Frontal cortex (tissue), 3 donors: ENCODE measurements at regions not wholly inside any gene's neighbourhood (a gene's known extent, or its start where the extent isn't known, plus 50 kb on each side); places are given as distances from the start of the nearest gene placed in this dataset.

Source experiments
- DNase-seq, 2 donors: peaks; one replicate each; pipeline ENCODE4 v3.0.0; 2012; ENCODE audit warnings: low spot score in 2 of 2
- FAIRE-seq: peaks from 2 replicates; lab custom pipeline; 2012; peaks lifted over from hg19 to GRCh38; lab: Jason Lieb, UNC
- donor health status: control.
- donor health status: control.
- donor health status: control.

DNA sequence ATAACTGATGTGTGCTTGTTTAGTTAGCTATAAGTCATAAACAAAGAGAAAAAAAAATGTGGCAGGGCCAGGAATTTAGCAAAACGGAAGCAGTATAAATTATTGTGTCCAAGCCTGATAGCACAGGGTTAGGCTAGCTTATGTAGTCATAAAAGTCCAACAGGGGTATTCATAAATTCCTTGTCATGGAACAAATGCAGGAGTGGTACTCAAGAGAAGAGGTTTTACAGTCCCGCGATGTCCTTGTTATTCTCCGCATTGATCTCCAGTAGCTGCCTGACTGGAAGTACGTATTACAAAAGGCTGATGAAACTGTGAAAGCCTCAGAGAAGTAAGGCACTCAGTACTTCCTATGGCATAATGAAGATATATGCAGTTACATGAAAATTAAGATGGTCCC lies 336.9 kb upstream of the TRAM1L1 start:
- FAIRE-seq (no peak), DNase-seq (no peak)

DNA sequence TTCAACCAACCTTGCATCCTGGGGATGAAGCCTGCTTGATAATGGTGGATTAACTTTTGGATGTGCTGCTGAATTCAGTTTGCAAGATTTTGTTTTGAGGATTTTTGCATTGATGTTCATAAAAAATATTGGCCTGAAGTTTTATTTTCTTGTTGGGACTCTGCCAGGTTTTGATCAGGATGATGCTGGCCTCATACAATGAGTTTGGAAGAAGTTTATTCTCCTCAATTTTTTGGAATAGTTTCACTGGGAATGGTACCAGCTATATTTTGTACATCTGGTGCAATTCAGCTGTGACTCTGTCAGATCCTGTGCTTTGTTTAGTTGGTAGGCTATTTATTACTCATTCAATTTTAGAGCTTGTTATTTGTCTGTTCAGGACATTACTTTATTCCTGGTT lies 340.3 kb upstream of the TRAM1L1 start:
- FAIRE-seq: no peak
- DNase-seq: no peak

DNA sequence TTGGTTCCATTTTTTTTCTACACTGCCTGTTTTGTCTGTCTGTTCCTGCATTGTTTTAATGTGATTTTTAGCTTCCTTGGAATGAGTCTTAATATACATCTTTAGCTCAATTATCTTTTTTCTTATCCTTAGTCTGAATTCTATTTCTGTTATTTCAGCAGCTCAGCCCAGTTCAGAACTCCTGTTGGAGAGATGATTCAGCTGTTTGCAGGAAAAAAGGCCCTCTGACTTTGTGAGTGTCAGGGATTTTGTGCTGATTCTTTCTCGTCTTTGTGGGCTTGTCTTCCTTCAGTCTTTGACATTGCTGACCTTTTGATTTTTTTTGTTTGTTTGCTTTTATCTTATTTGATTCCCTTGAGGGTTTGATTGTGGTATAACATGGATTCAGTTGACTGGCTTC lies 343.2 kb upstream of the TRAM1L1 start:
- FAIRE-seq (no peak), DNase-seq (no peak)

GRCh38 chr4:117429061-117429460 lies 343.7 kb upstream of the TRAM1L1 start:
- FAIRE-seq (no peak), DNase-seq (no peak)

- DNase-seq (no peak), FAIRE-seq (no peak)
Observed at GRCh38 chr4:117429506-117429905, 344.1 kb upstream of the TRAM1L1 start.

DNA sequence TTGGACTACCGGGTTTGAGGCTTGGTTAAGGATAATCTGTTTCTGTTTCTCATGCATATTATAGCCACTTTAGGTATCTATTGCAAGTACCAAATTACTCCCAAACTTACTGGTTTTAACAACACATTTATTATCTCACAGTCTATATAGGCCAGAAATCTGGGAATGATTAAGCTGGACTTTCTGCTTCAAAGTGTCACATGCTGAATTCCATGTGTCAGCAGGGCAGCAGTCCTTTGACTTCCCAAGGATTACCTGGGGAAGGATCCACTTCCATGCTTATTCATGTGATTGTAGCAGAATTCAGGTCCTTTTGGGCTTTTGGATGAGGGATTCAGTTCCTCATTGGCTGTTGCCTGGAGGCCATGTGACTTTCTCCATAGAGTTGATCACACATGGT lies 349.0 kb upstream of the TRAM1L1 start:
- DNase-seq (no peak), FAIRE-seq (no peak)

- no peak for FAIRE-seq
- DNase-seq: no peak
Observed at GRCh38 chr4:117447925-117448324, 362.5 kb upstream of the TRAM1L1 start.

DNA sequence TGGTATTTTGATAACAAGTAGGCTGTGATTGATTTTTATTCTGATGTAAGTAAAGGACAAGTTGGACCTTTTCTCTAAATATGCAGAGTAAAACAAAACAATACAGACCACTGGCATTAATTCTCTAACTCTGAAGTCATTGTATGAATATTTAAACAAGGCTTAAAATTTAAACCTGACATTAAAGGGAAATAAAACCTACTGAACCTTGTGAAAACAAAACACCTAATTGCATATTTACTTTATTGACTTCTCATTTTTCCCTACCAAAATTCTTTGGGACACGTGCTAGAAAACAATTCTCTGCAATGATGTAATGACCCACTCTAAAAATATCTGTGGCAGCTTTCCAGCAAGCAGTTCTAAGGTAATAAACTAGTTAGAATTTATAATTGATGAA lies 369.7 kb upstream of the TRAM1L1 start:
- no peak for DNase-seq
- no peak for FAIRE-seq

DNA sequence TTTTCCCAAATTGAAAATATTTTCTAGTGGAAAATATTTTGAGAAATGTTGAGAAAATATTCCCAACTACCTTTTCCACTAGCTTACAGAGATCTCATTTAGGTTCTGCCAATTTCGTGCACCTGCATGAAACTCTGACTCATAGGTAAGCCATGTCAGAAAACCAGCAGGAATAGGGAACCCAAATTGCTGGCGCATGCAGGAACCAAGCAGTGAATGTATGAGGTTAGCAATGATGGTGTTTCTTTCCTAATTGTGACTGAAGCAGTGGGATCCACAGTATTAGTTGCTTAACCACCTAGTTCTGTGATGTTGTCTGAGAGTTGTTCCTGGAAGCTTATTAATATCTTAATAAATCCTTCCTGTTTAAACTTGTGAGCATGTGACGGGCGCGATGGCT lies 381.0 kb upstream of the TRAM1L1 start:
- DNase-seq (no peak), FAIRE-seq (no peak)

GRCh38 chr4:117467404-117467803 lies 382.0 kb upstream of the TRAM1L1 start:
- FAIRE-seq (no peak), DNase-seq (no peak)

DNA sequence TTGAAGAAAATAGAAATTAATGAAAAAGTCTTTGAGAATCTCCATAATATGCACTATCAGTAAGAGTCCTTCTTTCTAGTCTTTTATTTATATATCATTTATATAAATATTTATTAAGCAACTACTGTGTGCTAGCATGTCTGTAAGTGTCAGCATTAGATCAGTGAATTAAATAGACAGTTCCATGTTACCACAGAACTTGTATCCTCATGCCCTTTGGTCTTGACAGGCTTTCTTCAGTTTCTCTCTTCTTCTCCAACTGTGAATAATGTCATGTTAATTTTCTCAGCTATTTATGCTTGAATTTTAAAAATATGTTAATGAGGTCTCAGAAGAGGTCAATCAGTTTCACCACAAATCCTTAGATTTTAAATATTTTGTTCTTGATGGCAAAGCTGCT lies 389.6 kb upstream of the TRAM1L1 start:
- FAIRE-seq (no peak), DNase-seq (no peak)

DNA sequence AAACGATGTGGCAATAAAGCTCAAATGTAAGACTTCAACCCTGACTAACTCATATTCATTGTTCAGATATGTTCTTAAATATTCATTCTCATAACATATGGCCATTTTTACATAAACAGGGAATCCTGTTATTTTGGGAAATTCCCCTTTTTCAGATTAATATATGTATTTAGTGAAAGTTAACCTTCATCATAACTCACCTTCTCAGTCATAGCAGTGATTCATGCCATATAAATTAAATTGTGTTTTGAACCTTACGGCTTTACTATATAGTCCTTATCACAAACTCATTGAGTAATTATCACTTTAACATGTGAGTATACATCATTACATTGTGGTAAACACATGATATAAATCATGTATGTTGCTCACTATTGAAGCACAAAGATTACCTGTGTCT lies 392.5 kb upstream of the TRAM1L1 start:
- FAIRE-seq: no peak

GRCh38 chr4:117478702-117479101 lies 393.3 kb upstream of the TRAM1L1 start:
- DNase-seq (no peak), FAIRE-seq (no peak)

More for the DNA sequence above, 392.5 kb upstream of the TRAM1L1 start:
- DNase-seq: no peak

- no peak for FAIRE-seq
- no peak for DNase-seq
Observed at GRCh38 chr4:117479673-117480072, 394.3 kb upstream of the TRAM1L1 start.

DNA sequence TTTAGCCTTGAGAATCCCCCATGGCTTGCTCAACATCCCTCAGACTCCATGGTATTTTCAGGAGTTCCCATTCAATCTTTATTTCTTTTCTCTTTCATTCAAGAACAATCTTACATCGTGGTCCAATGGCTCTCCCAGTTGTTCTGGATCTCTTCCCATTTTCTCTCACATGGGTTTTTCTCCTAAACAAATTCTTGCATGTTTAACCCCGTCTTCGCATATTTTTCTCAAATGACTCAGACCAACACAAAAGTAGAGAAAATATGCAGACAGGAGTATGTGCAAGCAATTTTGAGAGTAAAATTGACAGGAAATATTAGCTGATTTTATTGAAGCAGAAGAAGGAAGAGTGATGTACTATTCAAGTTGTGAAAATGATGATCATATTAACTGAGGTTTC lies 396.4 kb upstream of the TRAM1L1 start:
- DNase-seq (no peak), FAIRE-seq (no peak)

GRCh38 chr4:117488692-117489091 lies 403.3 kb upstream of the TRAM1L1 start:
- FAIRE-seq: no peak
- no peak for DNase-seq

DNA sequence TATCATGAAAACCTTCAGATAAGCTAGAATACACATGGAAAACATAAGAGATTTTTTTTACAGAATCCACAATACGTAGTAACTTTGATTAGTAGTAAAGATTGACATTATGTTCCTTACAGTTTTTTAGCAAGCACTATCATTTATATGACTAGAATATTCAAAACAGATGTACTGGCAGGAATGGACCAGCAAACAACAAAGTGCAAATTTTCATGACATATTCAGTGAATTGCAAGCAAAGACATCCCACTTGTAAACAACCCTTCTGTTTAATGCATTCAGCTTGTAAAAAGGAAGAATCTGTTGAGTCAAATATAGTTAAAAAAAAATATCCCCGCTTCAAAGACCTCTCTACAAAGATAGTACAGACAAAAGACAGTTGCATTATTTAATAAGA lies 403.7 kb upstream of the TRAM1L1 start:
- no peak for DNase-seq

DNA sequence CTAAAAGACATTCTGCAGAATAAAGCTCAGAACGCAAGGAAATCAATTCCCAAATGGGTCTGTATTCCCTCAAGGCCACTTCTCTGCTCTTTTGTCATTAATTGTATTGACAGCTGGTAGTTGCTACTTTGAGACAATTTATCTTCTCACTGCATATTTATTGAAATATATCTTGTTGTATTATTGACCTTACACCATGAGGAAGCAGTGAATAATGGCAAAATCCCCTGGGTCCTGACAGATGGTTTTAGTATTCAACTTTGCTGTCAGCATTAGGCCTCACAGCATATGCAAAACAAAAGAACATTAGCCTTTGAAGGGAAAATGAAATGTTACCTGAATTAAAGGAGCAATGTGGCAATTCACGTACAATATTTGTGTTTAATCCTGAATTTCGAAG lies 406.1 kb upstream of the TRAM1L1 start:
- DNase-seq: no peak

More for the DNA sequence above, 403.7 kb upstream of the TRAM1L1 start:
- FAIRE-seq: no peak

GRCh38 chr4:117495802-117496201 lies 410.4 kb upstream of the TRAM1L1 start:
- DNase-seq (no peak), FAIRE-seq (no peak)

More for the DNA sequence above, 406.1 kb upstream of the TRAM1L1 start:
- no peak for FAIRE-seq

GRCh38 chr4:117512414-117512813 lies 427.0 kb upstream of the TRAM1L1 start:
- FAIRE-seq (no peak), DNase-seq (no peak)

GRCh38 chr4:117514391-117515175 lies 429.2 kb upstream of the TRAM1L1 start:
- FAIRE-seq: no peak
- no peak for DNase-seq

DNA sequence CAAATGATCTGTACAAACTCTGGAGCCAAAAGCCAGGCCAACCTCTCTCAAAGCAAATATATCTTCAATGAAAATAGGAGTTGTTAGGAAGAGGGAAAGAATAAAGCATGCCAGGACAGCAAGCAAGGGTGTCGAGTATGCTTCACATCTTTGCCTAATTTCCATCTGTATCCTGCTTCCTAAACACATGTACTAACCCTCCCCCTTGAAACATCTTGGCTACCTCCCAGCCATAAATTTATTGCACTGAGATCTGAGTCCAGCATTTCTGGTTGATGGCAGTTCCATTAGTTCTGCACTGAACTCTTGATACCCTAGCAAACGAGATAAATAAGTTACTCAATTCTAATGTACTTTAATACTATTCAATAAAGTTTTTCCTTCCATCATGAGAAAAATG lies 430.5 kb upstream of the TRAM1L1 start:
- no peak for DNase-seq
- FAIRE-seq: no peak
